Tibial artery (tissue), 4 donors: ENCODE measurements at regions not wholly inside any gene's neighbourhood (a gene's known extent, or its start where the extent isn't known, plus 50 kb on each side); places are given as distances from the start of the nearest gene placed in this dataset.

Experiments
- DNase-seq, 2 donors: peaks; one replicate each; pipeline ENCODE4 v3.0.0-alpha.2; 2019
- H3K27ac ChIP-seq, 2 donors: fragments of 200-600 bp; sonication (generic) in 1 of 2; 1 replicate in 1 of 2; 2 replicates in 1 of 2; pipeline ENCODE4 v1.5.1; 2018 to 2019; ENCODE audit warnings: mild to moderate bottlenecking in 1 of 2
- H3K27me3 ChIP-seq, 2 donors: fragments of 200-600 bp; sonication (generic) in 1 of 2; one replicate each; pipeline versions ENCODE4 v1.5.1 to v1.6.0; 2016 to 2019
- H3K36me3 ChIP-seq, 3 donors: fragments of 200-600 bp; sonication (generic) in 2 of 3; one replicate each; pipeline ENCODE4 v1.5.1; 2016 to 2019; ENCODE audit warnings: mild to moderate bottlenecking in 2 of 3
- H3K4me1 ChIP-seq, 4 donors: fragments of 200-600 bp; sonication (generic) in 2 of 4; 1 replicate in 3 of 4; 2 replicates in 1 of 4; pipeline ENCODE4 v1.5.1; 2016 to 2019
- H3K4me3 ChIP-seq, 2 donors: fragments of 200-600 bp; sonication (generic) in 1 of 2; 1 replicate in 1 of 2; 2 replicates in 1 of 2; pipeline ENCODE4 v1.5.1; 2018 to 2019; ENCODE audit warnings: mild to moderate bottlenecking in 2 of 2
- H3K9me3 ChIP-seq, 3 donors: fragments of 200-600 bp; sonication (generic) in 1 of 3; one replicate each; pipeline ENCODE4 v1.5.1; 2016 to 2019
- intact Hi-C: fragments of 100-400 bp; cut with DNase I; formaldehyde crosslinking; loops from one replicate; pipeline ENCODE4 v1.15.0; 2023; ENCODE audit warnings: low total_unique reads
- TF ChIP-seq, protein P1 (sequence below), 2 experiments: fragments of 200-600 bp in 1 of 2; fragments of 450-650 bp in 1 of 2; IDR thresholded peaks; one replicate each; pipeline ENCODE4 v1.5.1; 2017 to 2019; ENCODE audit warnings: antibody characterized with exemption in 2 of 2, mild to moderate bottlenecking in 1 of 2, moderate library complexity in 1 of 2

DNA sequence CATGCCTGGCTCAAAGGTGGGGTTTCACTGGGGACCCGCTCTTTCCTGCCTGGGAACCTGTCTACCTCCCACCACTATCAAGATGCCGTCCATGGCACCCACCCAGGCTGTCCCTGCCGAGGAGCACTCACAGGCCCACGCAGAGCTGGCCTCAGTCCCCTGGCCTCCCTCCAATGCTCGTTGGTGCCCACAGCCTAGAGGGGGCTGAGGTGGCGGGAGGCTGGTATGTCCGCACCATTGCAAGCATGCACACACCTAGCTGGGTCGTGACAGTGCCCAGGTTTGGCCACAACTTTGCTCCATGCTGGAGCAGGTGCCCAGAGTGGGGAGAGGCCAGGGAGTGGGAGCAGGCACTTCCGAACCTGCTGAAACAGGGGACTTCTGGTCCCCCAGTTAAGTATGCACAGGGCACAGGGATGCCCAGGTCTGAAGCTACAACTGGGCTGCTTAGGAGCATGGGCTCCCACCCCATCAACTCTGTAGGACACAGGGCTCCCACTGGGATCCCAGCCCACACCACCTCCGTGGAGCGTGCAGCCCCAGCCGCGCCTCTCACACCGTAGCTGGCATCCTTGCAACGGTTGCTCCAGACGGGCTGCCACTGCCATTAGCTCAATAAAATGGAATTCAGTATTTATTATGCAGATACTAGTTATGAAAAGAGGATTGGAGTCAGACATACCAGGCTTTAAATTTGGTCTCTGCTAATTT is 1376.1 kb upstream of the TENM3 start:
- Histone ChIP-seq H3K27me3 (no peaks in the 10 kb centered on the region), H3K9me3 (peaks cover 0 to 10% (median 0%) of the 10 kb centered on the region in 3 donors), H3K27ac (no peak overlapping the region), H3K4me1 (no peaks in the 10 kb centered on the region), H3K36me3 (no peaks in the 10 kb centered on the region), H3K4me3 (no peak overlapping the region)
- intact Hi-C loops = no loop called here
- TF ChIP-seq, protein P1, sequence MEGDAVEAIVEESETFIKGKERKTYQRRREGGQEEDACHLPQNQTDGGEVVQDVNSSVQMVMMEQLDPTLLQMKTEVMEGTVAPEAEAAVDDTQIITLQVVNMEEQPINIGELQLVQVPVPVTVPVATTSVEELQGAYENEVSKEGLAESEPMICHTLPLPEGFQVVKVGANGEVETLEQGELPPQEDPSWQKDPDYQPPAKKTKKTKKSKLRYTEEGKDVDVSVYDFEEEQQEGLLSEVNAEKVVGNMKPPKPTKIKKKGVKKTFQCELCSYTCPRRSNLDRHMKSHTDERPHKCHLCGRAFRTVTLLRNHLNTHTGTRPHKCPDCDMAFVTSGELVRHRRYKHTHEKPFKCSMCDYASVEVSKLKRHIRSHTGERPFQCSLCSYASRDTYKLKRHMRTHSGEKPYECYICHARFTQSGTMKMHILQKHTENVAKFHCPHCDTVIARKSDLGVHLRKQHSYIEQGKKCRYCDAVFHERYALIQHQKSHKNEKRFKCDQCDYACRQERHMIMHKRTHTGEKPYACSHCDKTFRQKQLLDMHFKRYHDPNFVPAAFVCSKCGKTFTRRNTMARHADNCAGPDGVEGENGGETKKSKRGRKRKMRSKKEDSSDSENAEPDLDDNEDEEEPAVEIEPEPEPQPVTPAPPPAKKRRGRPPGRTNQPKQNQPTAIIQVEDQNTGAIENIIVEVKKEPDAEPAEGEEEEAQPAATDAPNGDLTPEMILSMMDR (IDR thresholded peaks at IDR 0.05) = no peak
- no peak for DNase-seq

DNA sequence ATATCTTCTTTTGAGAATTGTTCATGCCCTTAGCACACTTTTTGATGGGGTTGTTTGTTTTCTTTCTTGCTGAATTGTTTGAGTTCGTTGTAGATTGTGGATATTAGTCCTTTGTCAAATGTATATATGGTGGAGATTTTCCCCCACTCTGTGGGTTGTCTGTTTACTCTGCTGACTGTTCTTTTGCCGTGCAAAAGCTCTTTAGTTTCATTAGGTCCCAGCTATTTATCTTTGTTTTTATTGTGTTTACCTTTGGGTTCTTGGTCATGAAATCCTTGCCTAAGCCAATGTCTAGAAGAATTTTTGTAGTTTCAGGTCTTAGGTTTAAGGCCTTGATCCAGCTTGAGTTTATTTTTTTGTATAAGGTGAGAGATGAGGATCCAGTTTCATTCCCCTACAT is 1372.6 kb upstream of the TENM3 start:
- TF ChIP-seq, protein P1 (IDR thresholded peaks at IDR 0.05) = no peak
- Histone ChIP-seq H3K27ac (no peak overlapping the region), H3K4me1 (no peaks in the 10 kb centered on the region), H3K36me3 (no peaks in the 10 kb centered on the region), H3K4me3 (no peak overlapping the region), H3K27me3 (no peaks in the 10 kb centered on the region), H3K9me3 (peaks cover 0 to 14% (median 0%) of the 10 kb centered on the region in 3 donors)
- intact Hi-C loops = no loop called here
- no peak for DNase-seq

DNA sequence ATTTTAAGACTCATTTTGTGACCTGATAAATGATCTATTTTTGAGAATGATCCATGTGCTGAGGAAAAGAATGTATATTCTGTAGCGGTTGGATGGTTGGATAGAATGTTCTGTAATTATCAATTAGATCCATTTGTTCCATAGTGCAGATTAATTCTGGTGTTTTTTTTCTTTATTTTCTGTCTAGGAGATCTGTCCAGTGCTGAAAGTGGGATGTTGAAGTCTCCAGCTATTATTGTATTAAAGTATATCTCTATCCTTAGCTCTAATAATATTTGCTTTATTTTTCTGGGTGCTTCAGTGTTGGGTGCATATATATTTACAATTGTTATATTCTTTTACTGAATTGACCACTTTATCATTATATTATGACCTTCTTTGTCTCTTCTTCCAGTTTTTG is 1344.9 kb upstream of the TENM3 start:
- no peaks in the 10 kb centered on the region for H3K9me3 ChIP-seq
- no peak for DNase-seq
- H3K27ac ChIP-seq = no peak overlapping the region
- no peak overlapping the region for H3K4me3 ChIP-seq
- TF ChIP-seq, protein P1 (IDR thresholded peaks at IDR 0.05) = no peak
- H3K36me3 ChIP-seq = no peaks in the 10 kb centered on the region
- no peaks in the 10 kb centered on the region for H3K27me3 ChIP-seq
- intact Hi-C loops = no loop called here
- no peaks in the 10 kb centered on the region for H3K4me1 ChIP-seq

DNA sequence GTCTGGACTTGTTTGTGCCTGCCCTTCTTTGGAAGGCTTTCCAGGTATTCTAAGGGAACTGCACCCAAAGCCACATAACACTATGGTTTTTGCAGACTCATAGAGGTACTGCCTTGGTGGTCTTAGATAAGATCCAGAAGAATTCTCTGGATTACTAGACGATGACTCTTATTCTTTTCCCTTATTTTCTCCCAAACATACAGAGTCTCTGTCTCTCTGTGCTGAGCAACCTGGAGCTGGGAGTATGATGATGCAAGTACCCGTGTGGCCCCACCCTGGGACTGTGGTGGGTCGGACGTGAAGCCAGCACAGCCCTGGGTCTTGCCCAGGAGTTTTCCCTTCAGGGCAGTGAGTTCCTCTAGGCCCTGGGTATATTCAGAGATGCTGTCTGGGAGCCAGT is 1342.4 kb upstream of the TENM3 start:
- Histone ChIP-seq H3K36me3 (no peaks in the 10 kb centered on the region), H3K27ac (no peak overlapping the region), H3K4me1 (no peaks in the 10 kb centered on the region), H3K27me3 (no peaks in the 10 kb centered on the region), H3K4me3 (no peak overlapping the region), H3K9me3 (no peaks in the 10 kb centered on the region)
- no peak for DNase-seq
- TF ChIP-seq, protein P1 (IDR thresholded peaks at IDR 0.05) = no peak
- intact Hi-C loops = no loop called here

DNA sequence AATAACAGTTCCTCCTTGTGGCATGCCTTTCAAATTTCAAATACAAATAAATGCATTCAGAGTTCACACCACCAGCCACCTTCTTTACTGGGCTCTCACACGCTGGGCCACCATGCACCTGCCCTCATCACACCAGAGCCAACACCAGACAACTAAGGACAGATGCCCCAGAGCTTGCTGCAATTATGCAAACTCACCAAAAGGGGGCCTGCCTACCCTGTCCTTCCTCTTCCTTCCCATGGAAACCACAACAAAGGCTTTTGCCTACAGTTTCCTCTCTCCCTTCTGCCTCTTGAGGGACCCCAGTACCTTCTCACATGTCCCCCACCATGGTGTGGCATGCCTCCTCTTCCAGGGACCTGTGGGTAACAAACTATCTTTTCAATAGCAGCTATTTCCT is 1333.9 kb upstream of the TENM3 start:
- Histone ChIP-seq H3K36me3 (no peaks in the 10 kb centered on the region), H3K4me1 (no peaks in the 10 kb centered on the region), H3K27ac (no peak overlapping the region), H3K27me3 (no peaks in the 10 kb centered on the region), H3K9me3 (no peaks in the 10 kb centered on the region), H3K4me3 (no peak overlapping the region)
- TF ChIP-seq, protein P1 (IDR thresholded peaks at IDR 0.05) = no peak
- intact Hi-C loops = no loop called here
- DNase-seq = no peak

DNA sequence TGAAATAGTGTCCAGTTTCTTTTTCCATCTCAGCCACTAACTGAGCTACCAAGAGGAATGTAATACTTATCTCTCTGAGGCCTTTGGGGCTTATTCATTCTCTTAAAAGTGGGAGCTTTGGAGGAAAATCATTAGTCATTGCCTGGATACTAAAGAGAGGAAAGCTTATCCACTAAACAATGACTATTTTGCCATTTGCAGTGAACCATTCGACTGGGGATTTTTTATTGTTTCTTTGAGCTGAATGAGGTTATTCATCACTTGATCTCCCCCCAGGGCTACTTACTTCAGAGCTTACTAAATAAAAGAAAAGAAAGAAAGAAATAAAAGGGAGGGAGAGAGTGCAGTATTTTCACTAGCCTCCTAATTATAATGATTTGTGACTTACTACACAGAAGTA is 1329.5 kb upstream of the TENM3 start:
- H3K36me3 ChIP-seq = no peaks in the 10 kb centered on the region

More for the DNA sequence above, 1329.5 kb upstream of the TENM3 start:
- no peaks in the 10 kb centered on the region for H3K27me3 ChIP-seq
- H3K27ac ChIP-seq = no peak overlapping the region
- no peaks in the 10 kb centered on the region for H3K4me1 ChIP-seq
- no peaks in the 10 kb centered on the region for H3K9me3 ChIP-seq
- no peak overlapping the region for H3K4me3 ChIP-seq
- intact Hi-C loops = no loop called here
- DNase-seq = no peak
- TF ChIP-seq, protein P1 (IDR thresholded peaks at IDR 0.05) = no peak
